ENCODE measurements at regions not wholly inside any gene's neighbourhood (a gene's known extent, or its start where the extent isn't known, plus 50 kb on each side); places are given as distances from the start of the nearest gene placed in this dataset.

DNA sequence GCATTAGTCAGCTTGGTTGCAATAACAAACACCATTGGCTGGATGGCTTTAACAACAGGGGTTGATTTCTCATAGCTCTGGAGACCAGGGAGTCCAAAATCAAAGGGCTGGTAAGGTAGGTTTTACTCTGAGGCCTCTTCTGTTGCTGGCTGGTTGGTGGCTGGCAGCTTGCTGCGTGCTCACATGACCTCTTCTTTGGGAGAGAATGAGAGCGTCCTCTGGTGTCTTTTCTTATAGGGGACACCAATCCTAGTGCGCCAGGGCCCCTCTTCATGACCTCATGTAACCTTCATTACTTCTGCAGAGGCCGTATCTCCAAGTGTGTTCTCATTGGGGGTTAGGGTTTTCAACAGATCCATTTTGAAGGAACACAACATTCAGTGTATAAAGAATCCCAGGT is 1308.3 kb downstream of the TBC1D22A start (continued):
- TF ChIP-seq, protein P1, sequence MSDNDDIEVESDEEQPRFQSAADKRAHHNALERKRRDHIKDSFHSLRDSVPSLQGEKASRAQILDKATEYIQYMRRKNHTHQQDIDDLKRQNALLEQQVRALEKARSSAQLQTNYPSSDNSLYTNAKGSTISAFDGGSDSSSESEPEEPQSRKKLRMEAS (IDR thresholded peaks at IDR 0.05), result no peak
- TF ChIP-seq CBX3 (IDR thresholded peaks at IDR 0.05; ENCODE audit: low read depth) (no peak), ELF1 (IDR thresholded peaks at IDR 0.05; ENCODE audit: borderline replicate concordance, low read depth) (no peak), EGR1 (IDR thresholded peaks at IDR 0.05; ENCODE audit: low read depth) (no peak), TCF7L2 (IDR thresholded peaks at IDR 0.05; ENCODE audit: borderline replicate concordance, extremely low read depth, insufficient read depth, insufficient read length) (no peak), CEBPB (IDR thresholded peaks at IDR 0.05; ENCODE audit: low read depth) (no peak), POLR2A (IDR thresholded peaks at IDR 0.05; ENCODE audit: borderline replicate concordance, extremely low read depth, insufficient read depth, insufficient read length) (no peak), ZNF274 (IDR thresholded peaks at IDR 0.05; ENCODE audit: low read depth, low read length) (no peak), RAD21 (IDR thresholded peaks at IDR 0.05; ENCODE audit: low read depth) (no peak), POLR2AphosphoS5 (IDR thresholded peaks at IDR 0.05; ENCODE audit: low read depth, low read length) (no peak)

DNA sequence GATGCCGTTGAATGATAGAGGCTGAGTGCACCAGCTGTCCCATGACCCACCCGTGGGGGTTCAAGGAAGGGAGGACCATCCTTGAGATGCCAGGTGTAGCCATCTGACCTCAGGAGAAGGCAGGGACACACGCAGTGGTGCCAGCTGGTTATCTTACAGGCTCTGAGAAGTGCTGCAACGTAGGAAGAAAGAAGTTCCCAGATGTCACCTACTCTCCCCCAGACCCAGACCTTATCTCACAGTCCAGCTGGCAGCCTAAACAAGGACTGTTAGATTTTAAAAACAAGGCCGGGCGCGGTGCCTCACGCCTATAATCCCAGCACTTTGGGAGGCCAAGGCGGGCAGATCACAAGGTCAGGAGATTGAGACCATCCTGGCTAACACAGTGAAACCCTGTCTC is 1307.6 kb downstream of the TBC1D22A start:
- Histone ChIP-seq H3K79me2 (ENCODE audit: insufficient read depth, low read length) (no peaks in the 10 kb centered on the region), H3K4me1 (ENCODE audit: control insufficient read depth in 1 of 2, insufficient read depth in 2 of 2, low read length in 2 of 2) (no peaks in the 10 kb centered on the region), H3K9ac (ENCODE audit: low read length) (no peak overlapping the region), H3K4me2 (ENCODE audit: low read length) (no peak overlapping the region), H3K9me3 (ENCODE audit: control insufficient read depth in 1 of 2, insufficient read depth in 1 of 2, low read depth in 1 of 2, low read length in 2 of 2) (peaks cover 0 to 3% of the 10 kb centered on the region in 2 experiments; a peak in 1 of 4 replicates), H4K20me1 (ENCODE audit: insufficient read depth) (no peaks in the 10 kb centered on the region), H3K9me2 (ENCODE audit: insufficient read depth) (no peaks in the 10 kb centered on the region), H2AFZ (ENCODE audit: low read depth, low read length, poor library complexity, severe bottlenecking) (no peak overlapping the region), H3K27me3 (ENCODE audit: insufficient read depth, low read length) (0 out of 2 replicates have a peak, but pooled peaks cover 3% of the 10 kb centered on the region), H3K27ac (ENCODE audit: low read depth, low read length) (no peak overlapping the region), H3K36me3 (ENCODE audit: control insufficient read depth in 1 of 2, insufficient read depth in 2 of 2, low read length in 2 of 2) (no peaks in the 10 kb centered on the region), H3K4me3 (replicated peaks in 1 of 2; ENCODE audit: low read depth in 1 of 2, low read length in 2 of 2) (no peak overlapping the region)
- ChIA-PET POLR2A (no interaction called here), RAD21 (ENCODE audit: low non-redundant PET in 1 of 2, low total read pairs in 2 of 2, uncharacterized antibody in 2 of 2, unreplicated experiment in 2 of 2) (no interaction called here), CTCF (no interaction called here)
- DNase-seq (ENCODE audit: low read depth, low spot score), result no peak
- TF ChIP-seq, protein P2, sequence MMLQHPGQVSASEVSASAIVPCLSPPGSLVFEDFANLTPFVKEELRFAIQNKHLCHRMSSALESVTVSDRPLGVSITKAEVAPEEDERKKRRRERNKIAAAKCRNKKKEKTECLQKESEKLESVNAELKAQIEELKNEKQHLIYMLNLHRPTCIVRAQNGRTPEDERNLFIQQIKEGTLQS (IDR thresholded peaks at IDR 0.05), result no peak
- TF ChIP-seq FOSL1 (IDR thresholded peaks at IDR 0.05; ENCODE audit: low read depth) (no peak), EGR1 (IDR thresholded peaks at IDR 0.05; ENCODE audit: low read depth) (no peak), YY1 (IDR thresholded peaks at IDR 0.05; ENCODE audit: extremely low read depth, insufficient replicate concordance, low read depth, low read length) (no peak), POLR2A (IDR thresholded peaks at IDR 0.05; ENCODE audit: borderline replicate concordance, extremely low read depth, insufficient read depth, insufficient read length) (no peak), ZFX (IDR thresholded peaks at IDR 0.05) (no peak), TCF7L2 (IDR thresholded peaks at IDR 0.05; ENCODE audit: borderline replicate concordance, extremely low read depth, insufficient read depth, insufficient read length) (no peak), SRF (IDR thresholded peaks at IDR 0.05; ENCODE audit: low read depth) (no peak), CBX3 (IDR thresholded peaks at IDR 0.05; ENCODE audit: low read depth) (no peak), RAD21 (IDR thresholded peaks at IDR 0.05; ENCODE audit: low read depth) (no peak)
- TF ChIP-seq, protein P3, sequence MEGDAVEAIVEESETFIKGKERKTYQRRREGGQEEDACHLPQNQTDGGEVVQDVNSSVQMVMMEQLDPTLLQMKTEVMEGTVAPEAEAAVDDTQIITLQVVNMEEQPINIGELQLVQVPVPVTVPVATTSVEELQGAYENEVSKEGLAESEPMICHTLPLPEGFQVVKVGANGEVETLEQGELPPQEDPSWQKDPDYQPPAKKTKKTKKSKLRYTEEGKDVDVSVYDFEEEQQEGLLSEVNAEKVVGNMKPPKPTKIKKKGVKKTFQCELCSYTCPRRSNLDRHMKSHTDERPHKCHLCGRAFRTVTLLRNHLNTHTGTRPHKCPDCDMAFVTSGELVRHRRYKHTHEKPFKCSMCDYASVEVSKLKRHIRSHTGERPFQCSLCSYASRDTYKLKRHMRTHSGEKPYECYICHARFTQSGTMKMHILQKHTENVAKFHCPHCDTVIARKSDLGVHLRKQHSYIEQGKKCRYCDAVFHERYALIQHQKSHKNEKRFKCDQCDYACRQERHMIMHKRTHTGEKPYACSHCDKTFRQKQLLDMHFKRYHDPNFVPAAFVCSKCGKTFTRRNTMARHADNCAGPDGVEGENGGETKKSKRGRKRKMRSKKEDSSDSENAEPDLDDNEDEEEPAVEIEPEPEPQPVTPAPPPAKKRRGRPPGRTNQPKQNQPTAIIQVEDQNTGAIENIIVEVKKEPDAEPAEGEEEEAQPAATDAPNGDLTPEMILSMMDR (IDR thresholded peaks at IDR 0.05 in 2 of 3, conservative IDR thresholded peaks at IDR 0.05 in 1 of 3; ENCODE audit: borderline replicate concordance in 1 of 3, insufficient read depth in 1 of 3, low read depth in 2 of 3, low read length in 2 of 3), result no peak
- no peak for ATAC-seq
- intact Hi-C loops (cut with micrococcal nuclease), result no loop called here
- no TSS peak for BruUV-seq (replicated peaks)
